NT2/D1 (cell line): ENCODE measurements at regions not wholly inside any gene's neighbourhood (a gene's known extent, or its start where the extent isn't known, plus 50 kb on each side); places are given as distances from the start of the nearest gene placed in this dataset.

Experiments used
- SUZ12 ChIP-seq: IDR thresholded peaks from 2 replicates; pipeline ENCODE4 v1.6.1; 2011; ENCODE audit not compliant: insufficient read length, insufficient read depth; ENCODE audit errors: extremely low read depth
- YY1 ChIP-seq: IDR thresholded peaks from 2 replicates; pipeline ENCODE4 v1.6.1; 2011; ENCODE audit not compliant: insufficient read length, insufficient read depth
- ZNF274 ChIP-seq: IDR thresholded peaks from 2 replicates; pipeline ENCODE4 v1.6.1; 2011; ENCODE audit warnings: mild to moderate bottlenecking, low read depth, low read length

DNA sequence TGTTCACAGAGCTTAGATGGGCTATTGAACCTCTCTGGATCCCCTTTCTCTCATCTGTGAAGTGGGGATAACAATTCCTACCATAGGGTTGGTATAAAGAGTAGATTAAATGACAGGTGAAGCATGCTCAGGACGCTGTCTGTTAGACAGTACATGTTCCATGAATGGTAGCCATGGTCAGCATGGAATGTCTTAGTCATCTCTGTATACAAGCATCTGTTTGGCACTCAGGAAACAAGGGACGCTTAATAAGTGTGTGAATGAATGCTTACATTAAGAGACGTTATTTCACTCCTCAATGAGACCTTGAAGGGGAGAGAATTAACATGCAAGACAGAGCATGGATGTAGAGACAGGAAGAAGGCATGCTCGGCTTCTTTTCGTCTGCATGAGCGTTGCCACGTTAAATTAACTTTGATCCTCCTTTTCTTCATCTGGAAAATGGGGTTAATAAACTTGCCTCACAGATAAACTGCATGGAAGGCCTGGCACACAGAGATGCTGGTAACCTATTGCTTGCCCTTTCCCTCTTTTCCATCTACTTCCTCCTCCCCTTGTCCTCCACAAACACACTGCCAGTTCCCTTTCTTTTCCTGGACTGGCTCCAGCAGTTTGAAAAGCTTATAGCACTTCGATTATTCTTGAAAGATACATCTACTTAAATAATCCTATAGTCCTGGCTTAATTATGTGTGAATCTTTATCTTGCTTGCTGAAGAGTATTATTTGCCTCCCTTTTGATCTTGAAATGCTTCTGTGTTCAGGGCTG, 267.2 kb upstream of the MTNR1B start:
- no peak for TF ChIP-seq ZNF274
- TF ChIP-seq SUZ12 = no peak
- TF ChIP-seq YY1 = no peak
